Kidney (tissue), 13 donors: ENCODE measurements at regions not wholly inside any gene's neighbourhood (a gene's known extent, or its start where the extent isn't known, plus 50 kb on each side); places are given as distances from the start of the nearest gene placed in this dataset.
"Not testable (repeated sequence)": the region's sequence is repeated elsewhere in the genome, so short reads cannot be mapped to it uniquely, and the experiment has no call there.

Source experiments
- DNase-seq, 5 donors: peaks; one replicate each; pipeline ENCODE4 v3.0.0-alpha.2; 2013 to 2020
- FAIRE-seq: peaks from 2 replicates; lab custom pipeline; 2012; peaks lifted over from hg19 to GRCh38; lab: Jason Lieb, UNC
- H3K27ac ChIP-seq, 2 donors: one replicate each; pipeline ENCODE4 v1.7.0; 2013; ENCODE audit warnings: low read depth in 2 of 2, low read length in 2 of 2, inconsistent platforms in 1 of 2
- H3K27me3 ChIP-seq: one replicate; pipeline ENCODE4 v1.7.1; 2013; ENCODE audit warnings: low read length, inconsistent platforms; ENCODE audit not compliant: control insufficient read depth, insufficient read depth
- H3K36me3 ChIP-seq, 3 donors: one replicate each; pipeline versions ENCODE4 v1.7.0 to v1.7.1; 2013; ENCODE audit warnings: low read length in 3 of 3, control low read depth in 1 of 3, inconsistent platforms in 1 of 3; ENCODE audit not compliant: insufficient read depth in 3 of 3, control insufficient read depth in 2 of 3
- H3K4me1 ChIP-seq, 3 donors: one replicate each; pipeline versions ENCODE4 v1.7.0 to v1.7.1; 2013; ENCODE audit warnings: low read length in 3 of 3, inconsistent platforms in 1 of 3, low read depth in 1 of 3; ENCODE audit not compliant: control insufficient read depth in 2 of 3, insufficient read depth in 2 of 3
- H3K4me3 ChIP-seq, 3 donors: one replicate each; pipeline versions ENCODE4 v1.7.0 to v1.8.1; 2013; ENCODE audit warnings: low read length in 3 of 3, control low read depth in 1 of 3, inconsistent platforms in 1 of 3
- H3K9ac ChIP-seq, 3 donors: one replicate each; pipeline versions ENCODE4 v1.7.0 to v1.7.1; 2013; ENCODE audit warnings: low read length in 3 of 3, control low read depth in 1 of 3, inconsistent platforms in 1 of 3
- H3K9me3 ChIP-seq, 3 donors: one replicate each; pipeline versions ENCODE4 v1.7.0 to v1.7.1; 2013; ENCODE audit warnings: low read length in 3 of 3, control low read depth in 1 of 3, inconsistent platforms in 1 of 3; ENCODE audit not compliant: control insufficient read depth in 2 of 3, insufficient read depth in 1 of 3
- intact Hi-C: fragments of 100-400 bp; cut with DNase I; formaldehyde crosslinking; loops from one replicate; pipeline ENCODE4 v1.11.1; 2022
- TF ChIP-seq, protein P1 (sequence below): IDR thresholded peaks from 3 replicates; pipeline ENCODE4 v1.5.1; 2012; ENCODE audit warnings: mild to moderate bottlenecking, moderate library complexity, borderline replicate concordance; ENCODE audit not compliant: insufficient read depth; ENCODE audit errors: extremely low read depth
- donor health status: control.
- donor health status: control.
- donor health status: control.
- donor health status: control.
- donor health status: control.
- donor health status: DM: yes; HTN: yes; CAD: no.
- donor health status: Normal renal cell carcinoma (clear cell type).

DNA sequence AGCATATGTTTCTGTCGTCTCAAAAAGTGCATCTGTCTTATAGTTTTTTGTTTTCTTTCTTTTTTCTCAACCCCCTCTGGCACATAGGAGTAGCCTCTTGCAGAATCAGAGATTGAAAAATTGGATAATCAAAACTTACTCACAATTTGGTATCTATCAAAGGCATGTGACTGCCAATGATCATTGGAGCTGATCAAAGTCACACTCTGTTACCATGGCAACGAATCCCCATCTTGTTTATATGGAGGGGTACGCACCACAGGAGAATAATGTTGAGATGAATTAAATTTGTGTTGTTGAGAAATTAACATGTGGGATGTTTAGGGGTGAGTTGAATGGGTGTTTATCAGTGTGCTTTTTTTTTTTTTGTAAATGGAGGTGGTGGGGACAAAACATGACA, 458.3 kb upstream of the FANCL start:
- FAIRE-seq (no peak), DNase-seq (no peak)
- Histone ChIP-seq H3K27ac (no peak overlapping the region), H3K4me1 (no peaks in the 10 kb centered on the region), H3K9me3 (no peaks in the 10 kb centered on the region), H3K4me3 (no peak overlapping the region), H3K9ac (no peak overlapping the region), H3K36me3 (no peaks in the 10 kb centered on the region), H3K27me3 (no peaks in the 10 kb centered on the region)
- intact Hi-C loops: no loop called here
- TF ChIP-seq, protein P1, sequence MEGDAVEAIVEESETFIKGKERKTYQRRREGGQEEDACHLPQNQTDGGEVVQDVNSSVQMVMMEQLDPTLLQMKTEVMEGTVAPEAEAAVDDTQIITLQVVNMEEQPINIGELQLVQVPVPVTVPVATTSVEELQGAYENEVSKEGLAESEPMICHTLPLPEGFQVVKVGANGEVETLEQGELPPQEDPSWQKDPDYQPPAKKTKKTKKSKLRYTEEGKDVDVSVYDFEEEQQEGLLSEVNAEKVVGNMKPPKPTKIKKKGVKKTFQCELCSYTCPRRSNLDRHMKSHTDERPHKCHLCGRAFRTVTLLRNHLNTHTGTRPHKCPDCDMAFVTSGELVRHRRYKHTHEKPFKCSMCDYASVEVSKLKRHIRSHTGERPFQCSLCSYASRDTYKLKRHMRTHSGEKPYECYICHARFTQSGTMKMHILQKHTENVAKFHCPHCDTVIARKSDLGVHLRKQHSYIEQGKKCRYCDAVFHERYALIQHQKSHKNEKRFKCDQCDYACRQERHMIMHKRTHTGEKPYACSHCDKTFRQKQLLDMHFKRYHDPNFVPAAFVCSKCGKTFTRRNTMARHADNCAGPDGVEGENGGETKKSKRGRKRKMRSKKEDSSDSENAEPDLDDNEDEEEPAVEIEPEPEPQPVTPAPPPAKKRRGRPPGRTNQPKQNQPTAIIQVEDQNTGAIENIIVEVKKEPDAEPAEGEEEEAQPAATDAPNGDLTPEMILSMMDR: no peak

DNA sequence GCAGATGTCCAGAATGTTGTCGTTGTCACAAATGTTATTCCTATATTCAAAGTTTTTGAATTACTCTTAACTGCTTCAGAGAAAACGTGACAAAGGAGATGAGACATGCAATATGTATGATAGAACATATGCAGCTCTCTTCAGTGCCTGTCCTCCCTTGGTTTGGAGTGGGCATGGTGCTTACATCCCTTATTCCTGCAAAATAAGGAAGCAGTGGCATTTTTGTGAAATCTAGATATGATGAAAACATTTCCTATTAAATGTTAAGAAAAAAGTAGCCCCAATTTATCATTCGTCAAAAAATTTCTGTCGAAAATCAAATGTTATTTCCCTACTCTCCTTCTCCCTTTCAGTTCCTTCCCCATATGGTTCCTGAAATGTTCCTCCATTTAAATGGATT, 457.5 kb upstream of the FANCL start:
- Histone ChIP-seq H3K9me3 (no peaks in the 10 kb centered on the region), H3K9ac (no peak overlapping the region), H3K36me3 (no peaks in the 10 kb centered on the region), H3K4me1 (no peaks in the 10 kb centered on the region), H3K4me3 (no peak overlapping the region), H3K27ac (no peak overlapping the region), H3K27me3 (no peaks in the 10 kb centered on the region)
- TF ChIP-seq, protein P1: no peak
- intact Hi-C loops: no loop called here
- FAIRE-seq (no peak), DNase-seq (no peak)

DNA sequence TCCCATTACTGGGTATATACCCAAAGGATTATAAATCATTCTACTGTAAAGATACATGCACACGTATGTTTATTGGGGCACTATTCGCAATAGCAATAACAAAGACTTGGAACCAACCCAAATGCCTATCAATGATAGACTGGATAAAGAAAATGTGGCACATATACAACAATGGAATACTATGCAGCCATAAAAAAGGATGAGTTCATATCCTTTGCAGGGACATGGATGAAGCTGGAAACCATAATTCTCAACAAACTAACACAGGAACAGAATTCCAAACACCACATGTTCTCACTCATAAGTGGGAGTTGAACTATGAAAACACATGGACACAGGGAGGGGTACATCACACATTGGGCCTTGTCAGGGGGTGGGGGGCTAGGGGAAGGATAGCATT, 453.0 kb upstream of the FANCL start:
- DNase-seq, H3K27ac ChIP-seq, H3K27me3 ChIP-seq, H3K4me1 ChIP-seq, H3K9ac ChIP-seq, H3K4me3 ChIP-seq, H3K36me3 ChIP-seq, H3K9me3 ChIP-seq, FAIRE-seq, intact Hi-C loops: not testable (repeated sequence)

DNA sequence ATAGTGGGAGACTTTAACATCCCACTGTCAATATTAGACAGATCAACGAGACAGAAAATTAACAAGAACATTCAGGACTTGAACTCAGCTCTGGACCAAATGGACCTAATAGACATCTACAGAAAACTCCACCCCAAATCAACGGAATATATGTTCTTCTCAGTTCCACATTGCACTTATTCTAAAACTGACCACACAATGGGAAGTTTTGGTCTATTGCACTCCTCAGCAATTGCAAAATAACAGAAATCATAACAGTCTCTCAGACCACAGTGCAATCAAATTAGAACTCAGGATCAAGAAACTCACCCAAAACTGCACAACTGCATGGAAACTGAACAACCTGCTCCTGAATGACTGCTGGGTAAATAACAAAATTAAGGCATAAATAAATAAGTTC, 449.9 kb upstream of the FANCL start:
- H3K9ac ChIP-seq, H3K4me1 ChIP-seq, H3K4me3 ChIP-seq, H3K36me3 ChIP-seq, intact Hi-C loops, H3K9me3 ChIP-seq, H3K27me3 ChIP-seq, FAIRE-seq, DNase-seq, H3K27ac ChIP-seq: not testable (repeated sequence)

DNA sequence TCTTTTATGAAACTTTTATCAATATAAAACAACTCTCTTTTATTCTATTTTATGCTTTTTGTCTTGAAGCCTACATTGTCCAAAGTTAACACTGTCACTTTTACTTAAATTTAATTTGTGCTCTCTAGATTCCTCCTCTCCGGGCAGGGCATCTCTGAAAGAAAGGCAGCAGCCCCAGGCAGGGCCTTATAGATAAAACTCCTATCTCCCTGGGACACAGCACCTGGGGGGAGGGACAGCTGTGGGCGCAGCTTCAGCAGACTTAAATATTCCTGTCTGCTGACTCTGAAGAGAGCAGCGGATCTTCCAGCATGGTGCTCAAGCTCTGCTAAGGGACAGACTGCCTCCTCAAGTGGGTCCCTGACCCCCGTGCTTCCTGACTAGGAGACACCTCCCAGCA, 447.7 kb upstream of the FANCL start:
- intact Hi-C loops: no loop called here
- TF ChIP-seq, protein P1: no peak
- no peaks in the 10 kb centered on the region for H3K4me1 ChIP-seq
- no peak for DNase-seq
- no peak for FAIRE-seq
- H3K9me3 ChIP-seq: no peaks in the 10 kb centered on the region
- H3K36me3 ChIP-seq: no peaks in the 10 kb centered on the region
- H3K9ac ChIP-seq: no peak overlapping the region
- no peak overlapping the region for H3K4me3 ChIP-seq
- no peak overlapping the region for H3K27ac ChIP-seq
- no peaks in the 10 kb centered on the region for H3K27me3 ChIP-seq
